ENCODE measurements at regions not wholly inside any gene's neighbourhood (a gene's known extent, or its start where the extent isn't known, plus 50 kb on each side); places are given as distances from the start of the nearest gene placed in this dataset.

DNA sequence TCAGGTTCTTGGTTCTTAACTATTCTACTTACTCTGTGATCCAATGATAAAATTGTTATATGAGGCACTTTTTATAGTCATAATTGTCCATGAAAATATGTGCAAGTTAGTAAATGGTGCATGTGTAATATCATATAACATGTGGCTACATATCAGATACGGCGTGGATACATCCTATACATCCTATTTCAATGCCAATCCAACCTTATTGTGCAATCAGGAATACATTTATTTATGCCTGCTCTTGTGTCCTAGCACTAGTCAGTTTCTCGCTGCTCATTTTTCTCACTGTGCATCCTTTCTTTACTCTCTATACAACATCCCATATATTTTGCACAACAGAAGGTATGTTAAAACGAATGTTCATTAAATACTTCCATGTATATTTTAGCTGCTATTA, 1141.1 kb downstream of the FAT4 start:
- Histone ChIP-seq H3K27ac (no peak overlapping the region), H3K27me3 (replicated peaks) (no peaks in the 10 kb centered on the region), H3K4me3 (ENCODE audit: low read depth, low read length) (no peak overlapping the region), H3K36me3 (replicated peaks) (no peaks in the 10 kb centered on the region)
- no peak for DNase-seq
- in situ Hi-C loops (cut with HindIII; ENCODE audit: low pct_ligation_motif_present, low sequenced_read_pairs), result no loop called here
- TF ChIP-seq, protein P1, sequence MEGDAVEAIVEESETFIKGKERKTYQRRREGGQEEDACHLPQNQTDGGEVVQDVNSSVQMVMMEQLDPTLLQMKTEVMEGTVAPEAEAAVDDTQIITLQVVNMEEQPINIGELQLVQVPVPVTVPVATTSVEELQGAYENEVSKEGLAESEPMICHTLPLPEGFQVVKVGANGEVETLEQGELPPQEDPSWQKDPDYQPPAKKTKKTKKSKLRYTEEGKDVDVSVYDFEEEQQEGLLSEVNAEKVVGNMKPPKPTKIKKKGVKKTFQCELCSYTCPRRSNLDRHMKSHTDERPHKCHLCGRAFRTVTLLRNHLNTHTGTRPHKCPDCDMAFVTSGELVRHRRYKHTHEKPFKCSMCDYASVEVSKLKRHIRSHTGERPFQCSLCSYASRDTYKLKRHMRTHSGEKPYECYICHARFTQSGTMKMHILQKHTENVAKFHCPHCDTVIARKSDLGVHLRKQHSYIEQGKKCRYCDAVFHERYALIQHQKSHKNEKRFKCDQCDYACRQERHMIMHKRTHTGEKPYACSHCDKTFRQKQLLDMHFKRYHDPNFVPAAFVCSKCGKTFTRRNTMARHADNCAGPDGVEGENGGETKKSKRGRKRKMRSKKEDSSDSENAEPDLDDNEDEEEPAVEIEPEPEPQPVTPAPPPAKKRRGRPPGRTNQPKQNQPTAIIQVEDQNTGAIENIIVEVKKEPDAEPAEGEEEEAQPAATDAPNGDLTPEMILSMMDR (IDR thresholded peaks at IDR 0.05; ENCODE audit: low read depth, low read length, missing control alignments), result no peak

DNA sequence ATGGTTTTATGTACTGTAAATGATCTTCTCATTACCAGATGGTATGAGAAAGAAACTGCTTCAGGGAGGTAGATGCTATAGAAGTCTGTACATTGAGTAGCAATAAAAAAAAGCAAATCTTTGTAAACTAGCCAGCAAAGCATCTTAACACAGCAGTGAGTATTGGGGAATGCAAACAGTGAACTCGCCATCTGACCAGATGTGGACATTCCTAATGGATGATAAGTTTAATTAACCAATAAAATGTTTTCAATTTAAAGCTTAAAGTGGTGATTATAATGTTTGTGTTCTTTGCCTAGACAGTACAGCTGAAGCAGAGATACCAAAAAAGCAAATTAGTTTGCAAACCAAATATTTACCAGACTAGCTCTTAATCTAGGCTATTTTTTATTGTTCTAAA, 1144.2 kb downstream of the FAT4 start:
- in situ Hi-C loops (cut with HindIII; ENCODE audit: low pct_ligation_motif_present, low sequenced_read_pairs), result no loop called here
- Histone ChIP-seq H3K36me3 (replicated peaks) (no peaks in the 10 kb centered on the region), H3K27ac (no peak overlapping the region), H3K4me3 (ENCODE audit: low read depth, low read length) (no peak overlapping the region), H3K27me3 (replicated peaks) (no peaks in the 10 kb centered on the region)
- DNase-seq, result no peak
- TF ChIP-seq, protein P1 (IDR thresholded peaks at IDR 0.05; ENCODE audit: low read depth, low read length, missing control alignments), result no peak

DNA sequence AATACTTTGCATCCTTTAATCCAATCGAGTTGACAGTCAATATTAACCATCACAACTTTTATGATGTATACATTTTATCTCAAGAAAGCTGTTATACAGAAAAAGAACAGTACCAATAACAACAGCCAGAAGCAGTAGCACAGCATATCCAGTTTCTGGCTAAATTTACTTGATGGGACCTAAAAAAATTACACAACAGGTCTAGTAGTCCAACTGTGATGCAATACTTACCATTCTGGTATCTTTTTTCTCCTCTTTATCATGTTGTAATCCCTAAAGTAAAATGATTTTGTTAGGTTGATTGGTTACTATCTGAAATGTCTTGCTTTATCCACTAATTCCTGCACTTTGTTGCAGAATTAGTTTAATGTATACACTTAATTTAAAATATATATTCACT, 1150.6 kb downstream of the FAT4 start:
- DNase-seq, result no peak
- H3K27me3 ChIP-seq (replicated peaks), result no peaks in the 10 kb centered on the region
- TF ChIP-seq, protein P1 (IDR thresholded peaks at IDR 0.05; ENCODE audit: low read depth, low read length, missing control alignments), result no peak
- in situ Hi-C loops (cut with HindIII; ENCODE audit: low pct_ligation_motif_present, low sequenced_read_pairs), result no loop called here
- no peak overlapping the region for H3K27ac ChIP-seq
- no peak overlapping the region for H3K4me3 ChIP-seq (ENCODE audit: low read depth, low read length)
- H3K36me3 ChIP-seq (replicated peaks), result no peaks in the 10 kb centered on the region

DNA sequence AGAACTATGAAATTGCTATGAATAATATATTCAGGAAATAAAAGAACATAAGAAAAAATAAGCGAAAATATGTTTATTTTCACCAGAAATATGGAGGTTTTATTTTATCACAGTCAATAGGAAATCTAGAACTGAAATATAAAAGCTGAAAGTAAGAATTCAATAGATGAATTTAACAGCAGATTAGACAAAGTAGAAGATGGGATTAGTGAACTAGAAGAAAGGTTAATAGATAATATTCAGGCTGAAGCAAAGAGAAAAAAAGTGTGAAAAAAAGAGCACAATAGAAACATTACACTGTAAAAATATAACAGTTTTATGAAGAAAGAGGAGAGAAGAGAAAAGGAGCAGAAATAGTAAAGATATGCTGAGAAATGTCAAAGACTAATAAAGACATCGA, 1152.1 kb downstream of the FAT4 start:
- H3K27me3 ChIP-seq (replicated peaks), result no peaks in the 10 kb centered on the region
- TF ChIP-seq, protein P1 (IDR thresholded peaks at IDR 0.05; ENCODE audit: low read depth, low read length, missing control alignments), result no peak
- DNase-seq, result no peak
- no peaks in the 10 kb centered on the region for H3K36me3 ChIP-seq (replicated peaks)
- no peak overlapping the region for H3K4me3 ChIP-seq (ENCODE audit: low read depth, low read length)
- no peak overlapping the region for H3K27ac ChIP-seq
- in situ Hi-C loops (cut with HindIII; ENCODE audit: low pct_ligation_motif_present, low sequenced_read_pairs), result no loop called here

DNA sequence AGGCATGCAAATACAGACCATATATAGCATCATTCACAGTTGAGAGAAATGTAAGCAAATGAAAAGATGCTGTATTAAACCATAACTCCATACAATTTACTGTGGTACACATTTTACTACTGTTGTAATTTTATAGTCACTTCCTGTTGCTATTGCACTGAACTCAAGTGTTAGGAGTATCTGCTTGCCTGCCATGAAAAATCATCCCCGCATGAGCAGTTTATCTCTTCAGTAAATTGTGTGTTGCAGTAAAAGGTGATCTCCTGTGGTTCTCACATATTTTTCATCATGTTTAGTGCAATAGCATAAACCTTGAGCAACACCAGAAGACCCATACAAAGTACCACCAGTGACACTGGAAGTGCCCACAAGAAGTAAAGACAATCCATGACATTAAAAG, 1153.4 kb downstream of the FAT4 start:
- no peak for DNase-seq

DNA sequence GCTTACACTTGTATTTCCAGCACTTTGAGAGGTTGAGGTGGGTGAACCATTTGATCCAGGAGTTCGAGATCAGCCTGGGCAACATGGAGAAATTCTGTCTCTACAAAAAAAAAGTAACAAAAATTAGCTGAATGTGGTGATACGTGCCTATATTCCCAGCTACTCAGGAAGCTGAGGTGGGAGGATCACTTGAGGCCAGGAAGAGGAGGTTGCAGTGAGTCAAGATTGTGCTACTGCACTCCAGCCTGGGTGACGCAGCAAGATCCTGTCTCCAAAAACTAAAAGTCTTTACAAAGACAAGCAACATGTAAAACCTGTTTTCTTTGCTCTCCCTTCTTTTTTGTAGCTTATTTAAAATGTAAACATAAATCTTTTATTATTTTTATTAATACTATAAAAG, 1156.1 kb downstream of the FAT4 start:
- no peaks in the 10 kb centered on the region for H3K27me3 ChIP-seq (replicated peaks)
- DNase-seq, result peak; percentile 15
- no peak overlapping the region for H3K27ac ChIP-seq
- TF ChIP-seq, protein P1 (IDR thresholded peaks at IDR 0.05; ENCODE audit: low read depth, low read length, missing control alignments), result no peak
- in situ Hi-C loops (cut with HindIII; ENCODE audit: low pct_ligation_motif_present, low sequenced_read_pairs), result no loop called here
- H3K36me3 ChIP-seq (replicated peaks), result no peaks in the 10 kb centered on the region
- H3K4me3 ChIP-seq (ENCODE audit: low read depth, low read length), result no peak overlapping the region

More for the DNA sequence above, 1153.4 kb downstream of the FAT4 start:
- Histone ChIP-seq H3K27me3 (replicated peaks) (no peaks in the 10 kb centered on the region), H3K27ac (no peak overlapping the region), H3K36me3 (replicated peaks) (no peaks in the 10 kb centered on the region), H3K4me3 (ENCODE audit: low read depth, low read length) (no peak overlapping the region)
- in situ Hi-C loops (cut with HindIII; ENCODE audit: low pct_ligation_motif_present, low sequenced_read_pairs), result no loop called here
- TF ChIP-seq, protein P1 (IDR thresholded peaks at IDR 0.05; ENCODE audit: low read depth, low read length, missing control alignments), result no peak
